ENCODE measurements at regions not wholly inside any gene's neighbourhood (a gene's known extent, or its start where the extent isn't known, plus 50 kb on each side); places are given as distances from the start of the nearest gene placed in this dataset.
"Not testable (repeated sequence)": the region's sequence is repeated elsewhere in the genome, so short reads cannot be mapped to it uniquely, and the experiment has no call there.

- Histone ChIP-seq H3K4me1 (ENCODE audit: control insufficient read depth, insufficient read depth, low read length) (no peaks in the 10 kb centered on the region), H3K27ac (ENCODE audit: low read depth, low read length) (no peak overlapping the region), H3K36me3 (ENCODE audit: control insufficient read depth, insufficient read depth, low read length) (no peaks in the 10 kb centered on the region)
Observed at GRCh38 chr12:84191779-84192178, 720.8 kb downstream of the SLC6A15 start.

DNA sequence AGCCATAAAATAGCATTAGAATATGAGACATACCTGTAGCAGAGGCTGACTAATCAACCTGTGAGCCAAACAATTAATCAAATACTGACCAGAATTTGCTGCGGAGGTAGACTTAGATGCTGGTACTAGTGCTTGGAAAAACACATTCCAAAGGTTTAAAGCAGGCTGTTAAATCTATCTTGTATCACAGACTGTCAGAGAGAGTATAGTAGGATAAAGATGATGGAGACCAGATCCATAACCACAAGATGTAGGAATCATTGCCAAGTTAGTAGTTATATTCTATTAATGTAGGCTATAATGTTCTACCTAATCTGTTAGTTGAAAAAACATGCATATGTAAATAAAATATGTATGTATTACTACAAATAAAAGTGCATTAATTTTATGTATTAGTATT lies 726.2 kb downstream of the SLC6A15 start:
- Histone ChIP-seq H3K27me3 (ENCODE audit: control insufficient read depth, insufficient read depth, low read length) (no peaks in the 10 kb centered on the region), H3K4me1 (ENCODE audit: control insufficient read depth, insufficient read depth, low read length) (no peaks in the 10 kb centered on the region), H3K9ac (ENCODE audit: low read length) (no peak overlapping the region), H3K9me3 (ENCODE audit: control insufficient read depth, insufficient read depth, low read depth, low read length) (no peaks in the 10 kb centered on the region), H3K36me3 (ENCODE audit: control insufficient read depth, insufficient read depth, low read length) (no peaks in the 10 kb centered on the region), H3K4me3 (ENCODE audit: low read depth, low read length) (no peak overlapping the region), H3K27ac (ENCODE audit: low read depth, low read length) (no peak overlapping the region)

More at GRCh38 chr12:84191779-84192178, 720.8 kb downstream of the SLC6A15 start:
- Histone ChIP-seq H3K27me3 (ENCODE audit: control insufficient read depth, insufficient read depth, low read length) (no peaks in the 10 kb centered on the region), H3K4me3 (ENCODE audit: low read depth, low read length) (no peak overlapping the region), H3K9ac (ENCODE audit: low read length) (no peak overlapping the region), H3K9me3 (ENCODE audit: control insufficient read depth, insufficient read depth, low read depth, low read length) (no peaks in the 10 kb centered on the region)

DNA sequence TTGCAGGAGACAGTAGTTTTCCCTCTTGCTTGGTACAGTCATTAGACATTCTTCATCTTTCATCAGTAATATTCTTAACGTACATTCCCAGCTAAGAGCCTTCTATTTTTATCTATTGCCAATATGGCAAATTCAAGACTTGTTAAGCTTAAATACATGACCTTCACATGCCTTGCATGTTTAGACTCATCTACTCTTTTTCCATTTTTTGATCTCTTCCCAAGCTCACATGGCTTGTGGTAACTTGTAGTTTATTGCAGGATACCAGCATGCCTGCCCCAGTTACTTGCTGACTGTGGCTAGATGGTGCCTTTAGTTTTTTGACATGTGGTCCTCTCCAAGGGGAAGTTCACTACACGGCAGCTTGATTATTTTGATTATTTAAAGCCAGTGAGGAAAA lies 729.0 kb downstream of the SLC6A15 start:
- Histone ChIP-seq H3K27me3 (ENCODE audit: control insufficient read depth, insufficient read depth, low read length) (no peaks in the 10 kb centered on the region), H3K4me3 (ENCODE audit: low read depth, low read length) (no peak overlapping the region), H3K27ac (ENCODE audit: low read depth, low read length) (no peak overlapping the region), H3K9ac (ENCODE audit: low read length) (no peak overlapping the region), H3K4me1 (ENCODE audit: control insufficient read depth, insufficient read depth, low read length) (no peaks in the 10 kb centered on the region), H3K9me3 (ENCODE audit: control insufficient read depth, insufficient read depth, low read depth, low read length) (no peaks in the 10 kb centered on the region), H3K36me3 (ENCODE audit: control insufficient read depth, insufficient read depth, low read length) (no peaks in the 10 kb centered on the region)

- Histone ChIP-seq H3K9me3 (ENCODE audit: control insufficient read depth, insufficient read depth, low read depth, low read length) (no peaks in the 10 kb centered on the region), H3K4me1 (ENCODE audit: control insufficient read depth, insufficient read depth, low read length) (no peaks in the 10 kb centered on the region), H3K36me3 (ENCODE audit: control insufficient read depth, insufficient read depth, low read length) (no peaks in the 10 kb centered on the region)
Observed at GRCh38 chr12:84174115-84174514, 738.5 kb downstream of the SLC6A15 start.

GRCh38 chr12:84172823-84173424 lies 739.7 kb downstream of the SLC6A15 start:
- Histone ChIP-seq H3K4me1 (ENCODE audit: control insufficient read depth, insufficient read depth, low read length) (no peaks in the 10 kb centered on the region), H3K27me3 (ENCODE audit: control insufficient read depth, insufficient read depth, low read length) (no peaks in the 10 kb centered on the region), H3K4me3 (ENCODE audit: low read depth, low read length) (no peak overlapping the region), H3K27ac (ENCODE audit: low read depth, low read length) (no peak overlapping the region), H3K9ac (ENCODE audit: low read length) (no peak overlapping the region), H3K36me3 (ENCODE audit: control insufficient read depth, insufficient read depth, low read length) (no peaks in the 10 kb centered on the region), H3K9me3 (ENCODE audit: control insufficient read depth, insufficient read depth, low read depth, low read length) (no peaks in the 10 kb centered on the region)

More at GRCh38 chr12:84174115-84174514, 738.5 kb downstream of the SLC6A15 start:
- Histone ChIP-seq H3K9ac (ENCODE audit: low read length) (no peak overlapping the region), H3K27me3 (ENCODE audit: control insufficient read depth, insufficient read depth, low read length) (no peaks in the 10 kb centered on the region), H3K4me3 (ENCODE audit: low read depth, low read length) (no peak overlapping the region), H3K27ac (ENCODE audit: low read depth, low read length) (no peak overlapping the region)

GRCh38 chr12:84166812-84167211 lies 745.8 kb downstream of the SLC6A15 start:
- Histone ChIP-seq H3K4me1 (ENCODE audit: control insufficient read depth, insufficient read depth, low read length) (no peaks in the 10 kb centered on the region), H3K9me3 (ENCODE audit: control insufficient read depth, insufficient read depth, low read depth, low read length) (no peaks in the 10 kb centered on the region), H3K4me3 (ENCODE audit: low read depth, low read length) (no peak overlapping the region), H3K9ac (ENCODE audit: low read length) (no peak overlapping the region), H3K36me3 (ENCODE audit: control insufficient read depth, insufficient read depth, low read length) (no peaks in the 10 kb centered on the region), H3K27ac (ENCODE audit: low read depth, low read length) (no peak overlapping the region), H3K27me3 (ENCODE audit: control insufficient read depth, insufficient read depth, low read length) (no peaks in the 10 kb centered on the region)

- H3K27me3 ChIP-seq (ENCODE audit: control insufficient read depth, insufficient read depth, low read length), result no peaks in the 10 kb centered on the region
- no peaks in the 10 kb centered on the region for H3K4me1 ChIP-seq (ENCODE audit: control insufficient read depth, insufficient read depth, low read length)
- H3K4me3 ChIP-seq (ENCODE audit: low read depth, low read length), result no peak overlapping the region
- no peaks in the 10 kb centered on the region for H3K36me3 ChIP-seq (ENCODE audit: control insufficient read depth, insufficient read depth, low read length)
- H3K9ac ChIP-seq (ENCODE audit: low read length), result no peak overlapping the region
- H3K27ac ChIP-seq (ENCODE audit: low read depth, low read length), result no peak overlapping the region
- no peaks in the 10 kb centered on the region for H3K9me3 ChIP-seq (ENCODE audit: control insufficient read depth, insufficient read depth, low read depth, low read length)
Observed at GRCh38 chr12:84165998-84166571, 746.5 kb downstream of the SLC6A15 start.

DNA sequence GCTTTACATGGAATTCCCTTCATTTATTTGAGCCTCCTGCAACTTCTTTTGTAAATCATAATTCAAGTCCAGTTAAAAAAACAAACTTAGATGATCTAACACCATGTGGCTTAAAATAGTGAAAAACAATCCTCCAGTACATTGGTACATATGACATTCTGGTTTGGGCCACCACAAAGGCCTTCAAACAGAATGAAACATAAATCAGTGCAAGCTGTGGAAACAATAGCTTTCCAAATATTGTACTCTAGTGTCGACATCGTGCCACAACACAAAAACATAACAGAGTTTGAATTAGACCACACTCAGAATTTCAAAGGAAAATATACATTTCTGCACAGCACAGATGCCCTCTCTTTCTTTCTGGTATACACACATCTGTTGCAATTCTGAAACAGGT lies 751.3 kb downstream of the SLC6A15 start:
- H3K4me1 ChIP-seq (ENCODE audit: control insufficient read depth, insufficient read depth, low read length), result no peaks in the 10 kb centered on the region
- H3K27ac ChIP-seq (ENCODE audit: low read depth, low read length), result no peak overlapping the region
- H3K9ac ChIP-seq (ENCODE audit: low read length), result no peak overlapping the region
- no peaks in the 10 kb centered on the region for H3K36me3 ChIP-seq (ENCODE audit: control insufficient read depth, insufficient read depth, low read length)
- no peak overlapping the region for H3K4me3 ChIP-seq (ENCODE audit: low read depth, low read length)
- no peaks in the 10 kb centered on the region for H3K9me3 ChIP-seq (ENCODE audit: control insufficient read depth, insufficient read depth, low read depth, low read length)
- no peaks in the 10 kb centered on the region for H3K27me3 ChIP-seq (ENCODE audit: control insufficient read depth, insufficient read depth, low read length)

DNA sequence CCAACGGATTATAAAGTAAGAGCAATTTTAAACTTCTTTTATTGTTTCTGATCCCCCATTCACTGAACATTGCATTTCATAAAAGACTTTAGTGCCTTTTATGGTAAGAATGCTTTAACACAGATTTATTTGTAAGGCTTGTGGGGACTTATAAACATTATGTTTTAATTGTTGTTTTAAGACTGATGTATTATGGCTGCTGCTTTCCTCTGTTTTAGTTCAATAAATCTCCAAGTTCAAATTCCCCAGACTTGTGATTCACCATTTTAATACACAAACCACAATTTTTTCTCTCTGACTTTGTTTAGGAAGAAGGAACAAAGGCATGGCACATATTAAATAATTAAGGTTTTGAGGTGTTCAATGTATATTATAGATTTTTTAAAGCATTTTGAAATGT lies 753.3 kb downstream of the SLC6A15 start:
- no peaks in the 10 kb centered on the region for H3K36me3 ChIP-seq (ENCODE audit: control insufficient read depth, insufficient read depth, low read length)
- no peak overlapping the region for H3K9ac ChIP-seq (ENCODE audit: low read length)
- no peak overlapping the region for H3K4me3 ChIP-seq (ENCODE audit: low read depth, low read length)
- H3K4me1 ChIP-seq (ENCODE audit: control insufficient read depth, insufficient read depth, low read length), result no peaks in the 10 kb centered on the region
- no peaks in the 10 kb centered on the region for H3K27me3 ChIP-seq (ENCODE audit: control insufficient read depth, insufficient read depth, low read length)
- no peaks in the 10 kb centered on the region for H3K9me3 ChIP-seq (ENCODE audit: control insufficient read depth, insufficient read depth, low read depth, low read length)
- H3K27ac ChIP-seq (ENCODE audit: low read depth, low read length), result no peak overlapping the region

DNA sequence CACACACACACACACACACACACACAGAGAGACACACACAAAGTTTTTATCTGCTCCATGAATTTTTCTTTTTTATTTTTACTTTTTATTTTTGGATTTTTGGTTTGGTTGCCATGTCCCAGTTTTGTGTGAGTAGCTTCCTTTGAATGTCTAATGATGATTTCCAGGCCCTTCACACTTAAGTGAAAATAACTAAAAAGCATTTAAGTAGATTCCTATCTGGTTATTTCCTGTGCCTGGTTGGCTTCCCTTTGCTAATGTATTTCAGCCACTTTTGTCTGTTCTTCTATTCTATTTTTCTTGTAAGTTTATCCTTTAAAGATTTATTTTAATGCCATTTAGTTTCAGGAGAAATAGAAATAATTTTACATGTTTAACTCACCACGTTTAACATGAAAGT lies 755.4 kb downstream of the SLC6A15 start:
- no peak overlapping the region for H3K27ac ChIP-seq (ENCODE audit: low read depth, low read length)
- H3K27me3 ChIP-seq (ENCODE audit: control insufficient read depth, insufficient read depth, low read length), result no peaks in the 10 kb centered on the region
- no peaks in the 10 kb centered on the region for H3K36me3 ChIP-seq (ENCODE audit: control insufficient read depth, insufficient read depth, low read length)
- H3K4me3 ChIP-seq (ENCODE audit: low read depth, low read length), result no peak overlapping the region
- no peak overlapping the region for H3K9ac ChIP-seq (ENCODE audit: low read length)
- peaks cover 3% of the 10 kb centered on the region; the same call in 1 of the 2 replicates for H3K9me3 ChIP-seq (ENCODE audit: control insufficient read depth, insufficient read depth, low read depth, low read length)
- H3K4me1 ChIP-seq (ENCODE audit: control insufficient read depth, insufficient read depth, low read length), result no peaks in the 10 kb centered on the region

GRCh38 chr12:84154991-84155930 lies 757.3 kb downstream of the SLC6A15 start:
- not testable (repeated sequence) for H3K4me3 ChIP-seq (ENCODE audit: low read depth, low read length); H3K9me3 ChIP-seq (ENCODE audit: control insufficient read depth, insufficient read depth, low read depth, low read length); H3K4me1 ChIP-seq (ENCODE audit: control insufficient read depth, insufficient read depth, low read length); H3K27ac ChIP-seq (ENCODE audit: low read depth, low read length); H3K27me3 ChIP-seq (ENCODE audit: control insufficient read depth, insufficient read depth, low read length); H3K9ac ChIP-seq (ENCODE audit: low read length); H3K36me3 ChIP-seq (ENCODE audit: control insufficient read depth, insufficient read depth, low read length)
